HG03571 (cell line): ENCODE measurements at regions not wholly inside any gene's neighbourhood (a gene's known extent, or its start where the extent isn't known, plus 50 kb on each side); places are given as distances from the start of the nearest gene placed in this dataset.

ENCODE experiments used
- ATAC-seq: cut with Tn5 transposase; IDR thresholded peaks from one replicate; pipeline ENCODE4 v1.9.1; 2021; ENCODE audit not compliant: unreplicated experiment

- ATAC-seq = no peak
These were observed 211.6 kb downstream of the TRIB2 start for GRCh38 chr2:12928197-12928774.

GRCh38 chr2:12928775-12929401 is 212.2 kb downstream of the TRIB2 start:
- ATAC-seq = no peak

GRCh38 chr2:12929758-12930157 is 213.0 kb downstream of the TRIB2 start:
- ATAC-seq = no peak

GRCh38 chr2:12930391-12930790 is 213.7 kb downstream of the TRIB2 start:
- no peak for ATAC-seq

- ATAC-seq = no peak
These were observed 214.6 kb downstream of the TRIB2 start for GRCh38 chr2:12931186-12931844.

GRCh38 chr2:12932192-12932591 is 215.5 kb downstream of the TRIB2 start:
- no peak for ATAC-seq

- no peak for ATAC-seq
These were observed 217.5 kb downstream of the TRIB2 start for GRCh38 chr2:12934146-12934756.

GRCh38 chr2:12935222-12935621 is 218.5 kb downstream of the TRIB2 start:
- no peak for ATAC-seq

GRCh38 chr2:12935796-12936195 is 219.1 kb downstream of the TRIB2 start:
- no peak for ATAC-seq

GRCh38 chr2:12941203-12941602 is 224.5 kb downstream of the TRIB2 start:
- no peak for ATAC-seq

GRCh38 chr2:12948231-12948960 is 231.7 kb downstream of the TRIB2 start:
- ATAC-seq = no peak

- peak; percentile 62 for ATAC-seq
These were observed 232.2 kb downstream of the TRIB2 start for GRCh38 chr2:12948961-12949353.

- ATAC-seq = no peak
These were observed 232.7 kb downstream of the TRIB2 start for GRCh38 chr2:12949406-12949805.

- ATAC-seq = no peak
These were observed 233.4 kb downstream of the TRIB2 start for GRCh38 chr2:12950174-12950573.

- no peak for ATAC-seq
These were observed 234.4 kb downstream of the TRIB2 start for GRCh38 chr2:12950957-12951656.

- no peak for ATAC-seq
These were observed 234.9 kb downstream of the TRIB2 start for GRCh38 chr2:12951657-12951973.

GRCh38 chr2:12953596-12953995 is 236.9 kb downstream of the TRIB2 start:
- ATAC-seq = no peak

- ATAC-seq = no peak
These were observed 239.1 kb downstream of the TRIB2 start for GRCh38 chr2:12955864-12956263.

GRCh38 chr2:12957251-12957650 is 240.5 kb downstream of the TRIB2 start:
- no peak for ATAC-seq

GRCh38 chr2:12959935-12960334 is 243.2 kb downstream of the TRIB2 start:
- ATAC-seq = no peak

- ATAC-seq = no peak
These were observed 243.9 kb downstream of the TRIB2 start for GRCh38 chr2:12960671-12961070.
